GM12891 (cell line): ENCODE measurements at regions not wholly inside any gene's neighbourhood (a gene's known extent, or its start where the extent isn't known, plus 50 kb on each side); places are given as distances from the start of the nearest gene placed in this dataset.
"Not testable (repeated sequence)": the region's sequence is repeated elsewhere in the genome, so short reads cannot be mapped to it uniquely, and the experiment has no call there.

Experiments
- DNase-seq: peaks from one replicate; pipeline ENCODE4 v3.0.0; 2011; ENCODE audit warnings: low spot score; ENCODE audit not compliant: insufficient read length
- FAIRE-seq: peaks from 2 replicates; lab custom pipeline; 2011; peaks lifted over from hg19 to GRCh38; lab: Jason Lieb, UNC
- PAX5 ChIP-seq: IDR thresholded peaks from 2 replicates; pipeline ENCODE4 v1.6.1; 2011; ENCODE audit warnings: low read length, moderate library complexity, mild to moderate bottlenecking; ENCODE audit not compliant: insufficient read depth, severe bottlenecking
- POLR2A ChIP-seq: IDR thresholded peaks from 2 replicates; pipeline ENCODE4 v1.6.1; 2011; ENCODE audit warnings: low read depth, low read length, control low read depth
- POLR2AphosphoS5 ChIP-seq: IDR thresholded peaks from 2 replicates; pipeline ENCODE4 v1.6.1; 2011; ENCODE audit warnings: low read depth, low read length, control low read depth
- POU2F2 ChIP-seq: IDR thresholded peaks from 2 replicates; pipeline ENCODE4 v1.6.1; 2011; ENCODE audit warnings: low read depth, mild to moderate bottlenecking, control low read depth, low read length, moderate library complexity
- SPI1 ChIP-seq: IDR thresholded peaks from 2 replicates; pipeline ENCODE4 v1.6.1; 2011; ENCODE audit warnings: low read depth, low read length, control low read depth
- TAF1 ChIP-seq: IDR thresholded peaks from 2 replicates; pipeline ENCODE4 v1.6.1; 2011; ENCODE audit warnings: low read depth, low read length, control low read depth

- DNase-seq = no peak
- TF ChIP-seq SPI1 (no peak), POU2F2 (no peak), TAF1 (no peak), PAX5 (no peak), POLR2A (no peak), POLR2AphosphoS5 (no peak)
- FAIRE-seq = no peak
These were observed 135.1 kb downstream of the ZFP64 start for GRCh38 chr20:52056203-52057062.

DNA sequence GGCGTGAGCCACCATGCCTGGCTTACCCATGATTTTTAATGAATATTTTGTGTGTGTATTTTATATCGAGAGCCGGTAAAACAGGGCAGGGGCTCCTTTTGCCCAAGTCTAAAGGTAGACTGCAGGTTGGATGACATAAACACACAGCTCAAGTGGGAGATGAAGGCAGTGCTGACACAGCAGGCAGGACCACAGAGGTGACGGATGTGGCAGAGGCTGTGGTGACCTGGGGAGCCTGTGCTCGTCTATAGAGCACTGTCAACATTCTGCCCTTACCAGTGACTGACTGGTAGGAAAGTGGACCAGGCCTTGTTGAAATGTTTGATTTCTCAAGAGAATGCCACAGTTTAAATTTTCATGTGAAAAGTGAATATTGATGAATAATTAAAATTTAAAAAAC is 137.5 kb downstream of the ZFP64 start:
- TF ChIP-seq POU2F2 = no peak
- no peak for TF ChIP-seq SPI1
- TF ChIP-seq POLR2AphosphoS5 = no peak
- no peak for TF ChIP-seq POLR2A
- no peak for TF ChIP-seq PAX5
- no peak for TF ChIP-seq TAF1
- FAIRE-seq (no peak), DNase-seq (no peak)

DNA sequence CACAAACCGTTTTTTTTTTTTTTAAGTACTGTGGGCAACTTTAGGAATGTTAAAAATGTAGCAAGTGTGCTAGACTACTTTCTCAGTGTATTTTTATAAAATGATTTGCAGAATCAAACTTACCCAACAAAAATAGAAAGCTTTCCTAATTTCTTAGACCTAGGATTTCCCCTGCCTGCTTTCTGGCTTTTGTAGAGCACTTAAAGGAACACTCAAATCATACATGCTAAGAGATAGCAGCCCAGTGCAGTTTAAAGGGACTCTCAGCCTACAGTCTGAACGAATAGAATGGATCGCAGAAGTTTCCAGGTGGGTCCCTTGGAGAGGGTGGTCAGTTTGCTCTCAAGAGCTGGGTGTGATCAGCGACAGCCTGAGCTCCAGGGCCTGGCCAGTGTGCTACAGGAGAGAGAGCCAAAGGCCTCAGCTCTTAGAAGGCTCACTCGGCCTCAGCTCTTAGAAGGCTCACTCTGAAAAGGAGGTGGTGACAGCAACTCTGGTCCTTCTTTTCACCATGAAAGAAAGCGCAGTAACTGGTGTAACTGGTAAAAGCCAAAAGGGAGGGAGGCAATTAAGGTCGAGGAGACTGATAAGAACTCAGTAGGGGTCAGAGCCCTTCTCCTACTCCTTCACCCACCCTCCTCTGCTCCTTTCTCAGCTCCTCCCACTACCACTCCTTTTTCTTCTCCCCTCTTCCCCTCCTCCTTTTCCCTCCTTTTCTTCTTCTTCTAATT is 142.4 kb downstream of the ZFP64 start:
- no peak for TF ChIP-seq TAF1
- no peak for TF ChIP-seq PAX5
- TF ChIP-seq POU2F2 = no peak
- TF ChIP-seq POLR2AphosphoS5 = no peak
- no peak for TF ChIP-seq SPI1
- TF ChIP-seq POLR2A = no peak
- FAIRE-seq (no peak), DNase-seq (no peak)

- FAIRE-seq (no peak), DNase-seq (no peak)
- no peak for TF ChIP-seq POU2F2
- TF ChIP-seq PAX5 = no peak
- TF ChIP-seq SPI1 = no peak
- TF ChIP-seq TAF1 = no peak
- TF ChIP-seq POLR2A = no peak
- no peak for TF ChIP-seq POLR2AphosphoS5
These were observed 143.5 kb downstream of the ZFP64 start for GRCh38 chr20:52047811-52048764.

GRCh38 chr20:52041966-52042365 is 149.6 kb downstream of the ZFP64 start:
- DNase-seq (no peak), FAIRE-seq (no peak)
- no peak for TF ChIP-seq POLR2AphosphoS5
- TF ChIP-seq POU2F2 = no peak
- no peak for TF ChIP-seq TAF1
- no peak for TF ChIP-seq SPI1
- TF ChIP-seq PAX5 = no peak
- no peak for TF ChIP-seq POLR2A

- DNase-seq (no peak), FAIRE-seq (no peak)
- TF ChIP-seq POU2F2 = no peak
- no peak for TF ChIP-seq PAX5
- TF ChIP-seq POLR2AphosphoS5 = no peak
- TF ChIP-seq TAF1 = no peak
- TF ChIP-seq POLR2A = no peak
- TF ChIP-seq SPI1 = no peak
These were observed 151.8 kb downstream of the ZFP64 start for GRCh38 chr20:52039790-52040189.

GRCh38 chr20:52038632-52039031 is 152.9 kb downstream of the ZFP64 start:
- DNase-seq, FAIRE-seq: not testable (repeated sequence)

- TF ChIP-seq POLR2A (no peak), PAX5 (no peak), POU2F2 (no peak), POLR2AphosphoS5 (no peak), SPI1 (no peak), TAF1 (no peak)
- FAIRE-seq = no peak
- no peak for DNase-seq
These were observed 154.2 kb downstream of the ZFP64 start for GRCh38 chr20:52037370-52037769.

GRCh38 chr20:52035977-52036376 is 155.6 kb downstream of the ZFP64 start:
- DNase-seq = no peak
- TF ChIP-seq POLR2AphosphoS5 = no peak
- no peak for TF ChIP-seq TAF1
- TF ChIP-seq PAX5 = no peak
- FAIRE-seq = no peak

- TF ChIP-seq POLR2AphosphoS5 (no peak), POU2F2 (no peak), SPI1 (no peak), PAX5 (no peak), TAF1 (no peak), POLR2A (no peak)
- no peak for DNase-seq
- FAIRE-seq = no peak
These were observed 156.1 kb downstream of the ZFP64 start for GRCh38 chr20:52035498-52035897.
